Transverse colon (tissue), 3 donors: ENCODE measurements at regions not wholly inside any gene's neighbourhood (a gene's known extent, or its start where the extent isn't known, plus 50 kb on each side); places are given as distances from the start of the nearest gene placed in this dataset.

ENCODE experiments used
- CTCF ChIP-seq, 5 experiments: fragments of 200-600 bp in 3 of 5; fragments of 450-650 bp in 2 of 5; sonication (generic) in 3 of 5; IDR thresholded peaks; 1 replicate in 2 of 5; 2 replicates in 3 of 5; pipeline ENCODE4 v1.5.1; 2016 to 2017; ENCODE audit warnings: antibody characterized with exemption in 5 of 5, inconsistent platforms in 3 of 5, mild to moderate bottlenecking in 2 of 5, moderate library complexity in 1 of 5
- EP300 ChIP-seq: sonication (generic); formaldehyde crosslinking; IDR thresholded peaks from one replicate; pipeline ENCODE4 v1.6.1; 2017; ENCODE audit warnings: antibody characterized with exemption, low read depth

- no peak for TF ChIP-seq CTCF (IDR thresholded peaks at IDR 0.05)
- TF ChIP-seq EP300, result no peak
Observed at GRCh38 chr3:31300456-31301443, 232.0 kb upstream of the STT3B start.
